ENCODE measurements at regions not wholly inside any gene's neighbourhood (a gene's known extent, or its start where the extent isn't known, plus 50 kb on each side); places are given as distances from the start of the nearest gene placed in this dataset.

DNA sequence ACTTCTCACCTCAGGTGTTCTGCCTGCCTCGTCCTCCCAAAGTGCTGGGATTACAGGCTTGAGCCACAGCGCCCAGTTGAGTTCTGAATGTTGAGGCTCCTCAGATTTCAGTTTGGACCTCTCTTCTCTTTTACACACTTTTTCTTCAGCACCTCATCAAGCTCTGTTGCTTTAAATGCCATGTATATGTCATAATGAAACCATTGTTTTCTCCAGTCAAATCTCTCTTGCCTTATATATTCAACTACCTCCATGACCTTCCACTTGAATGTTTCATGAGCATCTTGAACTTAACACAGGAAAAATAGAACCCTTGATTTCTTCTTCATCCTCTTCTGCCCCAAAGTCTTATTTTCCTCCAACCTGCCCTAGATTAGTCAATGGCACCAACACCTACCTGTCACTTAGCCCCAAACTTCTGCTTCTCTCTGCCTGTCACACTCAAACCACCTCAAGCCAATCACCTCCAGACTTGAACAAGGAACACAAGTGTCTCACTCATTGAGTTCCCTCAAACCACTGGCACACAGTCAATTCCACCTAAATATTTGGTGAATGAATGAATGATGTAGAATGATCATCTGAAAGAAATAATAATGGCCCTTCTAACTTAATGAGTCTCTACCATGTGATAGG, 161.0 kb upstream of the SGK1 start:
- Histone ChIP-seq H4K20me1 (ENCODE audit: insufficient read depth) (no peaks in the 10 kb centered on the region), H3K4me1 (ENCODE audit: insufficient read depth) (peaks cover 11% of the 10 kb centered on the region), H3K4me3 (no peak overlapping the region), H3K9me2 (ENCODE audit: insufficient read depth) (no peaks in the 10 kb centered on the region), H3K9me3 (ENCODE audit: low read depth) (no peaks in the 10 kb centered on the region), H3K27me3 (replicated peaks; ENCODE audit: insufficient read depth) (no peaks in the 10 kb centered on the region), H2AFZ (no peak overlapping the region), H3K36me3 (ENCODE audit: low read depth) (no peaks in the 10 kb centered on the region), H3K79me2 (ENCODE audit: insufficient read depth) (no peaks in the 10 kb centered on the region), H3F3A (ENCODE audit: insufficient read depth) (peaks cover 15% of the 10 kb centered on the region), H3K9ac (no peak overlapping the region), H3K4me2 (ENCODE audit: unreplicated experiment) (no peak overlapping the region), H3K27ac (peak overlapping the region; percentile 45; the same call in 1 of the 2 replicates)
- TF ChIP-seq EZH2 (IDR thresholded peaks at IDR 0.05; ENCODE audit: insufficient read depth, poor library complexity, severe bottlenecking) (no peak), EZH2phosphoT487 (IDR thresholded peaks at IDR 0.05; ENCODE audit: insufficient read depth, low read depth) (no peak)
- DNase-seq: no peak
- 95 to 98% methylated on average over 2 of the region's 2 CpGs for WGBS, 2 experiments (ENCODE audit: low coverage in 1 of 2, low lambda C conversion rate in 2 of 2, missing lambda C conversion rate in 2 of 2)
- in situ Hi-C loops (cut with MboI): no loop called here

DNA sequence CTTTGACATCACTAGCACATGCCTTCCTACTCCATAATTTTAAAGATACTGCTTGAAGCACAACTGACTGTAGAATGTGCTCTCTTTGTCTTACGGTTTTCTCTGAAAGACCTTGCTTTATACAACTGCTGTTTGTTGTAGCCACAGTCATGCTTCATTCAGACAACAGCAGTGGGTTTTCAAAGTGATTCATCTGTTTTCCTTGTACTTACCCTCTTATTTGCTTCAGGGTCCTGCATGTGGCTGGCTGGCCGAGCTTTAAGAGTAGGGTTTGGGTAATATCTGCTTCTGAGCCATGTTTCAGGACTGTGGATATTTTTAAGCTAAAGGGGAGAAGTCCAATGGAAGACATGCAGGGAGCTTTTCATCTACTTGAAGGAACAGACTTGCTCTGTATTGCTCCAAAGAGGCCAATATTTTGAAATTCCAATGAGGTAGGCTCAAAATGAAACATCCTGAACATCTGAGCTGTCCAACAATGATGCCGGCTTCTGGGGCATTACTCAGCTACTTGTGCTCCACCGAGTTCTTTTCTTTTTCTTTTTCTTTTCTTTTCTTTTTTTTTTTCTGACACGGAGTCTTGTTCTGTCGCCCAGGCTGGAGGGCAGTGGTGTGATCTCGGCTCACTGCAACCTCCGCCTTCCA, 160.2 kb upstream of the SGK1 start:
- TF ChIP-seq EZH2 (IDR thresholded peaks at IDR 0.05; ENCODE audit: insufficient read depth, poor library complexity, severe bottlenecking) (no peak), EZH2phosphoT487 (IDR thresholded peaks at IDR 0.05; ENCODE audit: insufficient read depth, low read depth) (no peak)
- in situ Hi-C loops (cut with MboI): no loop called here

DNA sequence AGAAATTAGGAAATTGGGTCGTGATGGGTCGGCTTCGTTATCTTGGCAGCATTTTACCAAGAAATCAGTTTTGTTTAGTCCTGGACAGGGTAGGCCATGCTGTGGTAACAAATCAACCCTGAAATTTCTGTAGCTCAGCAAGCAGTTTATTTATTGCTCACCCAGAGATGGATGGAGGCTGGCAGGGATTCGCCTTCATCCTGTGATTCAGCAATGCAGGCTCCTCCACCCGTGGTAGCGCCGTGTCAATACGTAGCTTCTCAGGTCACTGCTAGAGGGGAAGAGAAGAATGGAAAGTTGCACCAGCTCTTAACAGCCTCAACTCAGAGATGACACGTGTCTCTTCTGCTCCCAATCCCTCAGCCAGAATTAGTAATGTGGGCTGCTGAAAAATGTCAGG, 157.0 kb upstream of the SGK1 start:
- Histone ChIP-seq H3K36me3 (ENCODE audit: low read depth) (no peaks in the 10 kb centered on the region), H3K4me2 (ENCODE audit: unreplicated experiment) (no peak overlapping the region), H3K9ac (no peak overlapping the region), H3K9me3 (ENCODE audit: low read depth) (no peaks in the 10 kb centered on the region), H3K27me3 (replicated peaks; ENCODE audit: insufficient read depth) (no peaks in the 10 kb centered on the region), H3F3A (ENCODE audit: insufficient read depth) (peaks cover 15% of the 10 kb centered on the region), H3K27ac (no peak overlapping the region), H3K79me2 (ENCODE audit: insufficient read depth) (no peaks in the 10 kb centered on the region), H3K9me2 (ENCODE audit: insufficient read depth) (no peaks in the 10 kb centered on the region), H2AFZ (no peak overlapping the region), H3K4me1 (ENCODE audit: insufficient read depth) (peaks cover 11% of the 10 kb centered on the region), H3K4me3 (no peak overlapping the region), H4K20me1 (ENCODE audit: insufficient read depth) (no peaks in the 10 kb centered on the region)
- in situ Hi-C loops (cut with MboI): no loop called here
- TF ChIP-seq EZH2phosphoT487 (IDR thresholded peaks at IDR 0.05; ENCODE audit: insufficient read depth, low read depth) (no peak), EZH2 (IDR thresholded peaks at IDR 0.05; ENCODE audit: insufficient read depth, poor library complexity, severe bottlenecking) (no peak)
- no peak for DNase-seq
- WGBS, 2 experiments (ENCODE audit: low coverage in 1 of 2, low lambda C conversion rate in 2 of 2, missing lambda C conversion rate in 2 of 2): 93 to 96% methylated on average over 9 of the region's 9 CpGs

More for the DNA sequence above, 160.2 kb upstream of the SGK1 start:
- H3K9me3 ChIP-seq (ENCODE audit: low read depth): no peaks in the 10 kb centered on the region
- H3F3A ChIP-seq (ENCODE audit: insufficient read depth): peaks cover 15% of the 10 kb centered on the region
- no peak overlapping the region for H3K9ac ChIP-seq
- no peaks in the 10 kb centered on the region for H3K79me2 ChIP-seq (ENCODE audit: insufficient read depth)
- no peaks in the 10 kb centered on the region for H4K20me1 ChIP-seq (ENCODE audit: insufficient read depth)
- peak overlapping the region; percentile 11 for H3K4me2 ChIP-seq (ENCODE audit: unreplicated experiment)
- WGBS, 2 experiments (ENCODE audit: low coverage in 1 of 2, low lambda C conversion rate in 2 of 2, missing lambda C conversion rate in 2 of 2): 72% methylated on average over 8 of the region's 8 CpGs
- peak overlapping the region; percentile 45 for H3K27ac ChIP-seq
- peaks cover 11% of the 10 kb centered on the region for H3K4me1 ChIP-seq (ENCODE audit: insufficient read depth)
- peak; percentile 75 for DNase-seq
- H3K4me3 ChIP-seq: no peak overlapping the region
- no peaks in the 10 kb centered on the region for H3K36me3 ChIP-seq (ENCODE audit: low read depth)
- no peaks in the 10 kb centered on the region for H3K9me2 ChIP-seq (ENCODE audit: insufficient read depth)
- H3K27me3 ChIP-seq (replicated peaks; ENCODE audit: insufficient read depth): no peaks in the 10 kb centered on the region
- 0 out of 2 replicates have a peak overlapping the region, but pooled peaks have one; percentile 32 for H2AFZ ChIP-seq

DNA sequence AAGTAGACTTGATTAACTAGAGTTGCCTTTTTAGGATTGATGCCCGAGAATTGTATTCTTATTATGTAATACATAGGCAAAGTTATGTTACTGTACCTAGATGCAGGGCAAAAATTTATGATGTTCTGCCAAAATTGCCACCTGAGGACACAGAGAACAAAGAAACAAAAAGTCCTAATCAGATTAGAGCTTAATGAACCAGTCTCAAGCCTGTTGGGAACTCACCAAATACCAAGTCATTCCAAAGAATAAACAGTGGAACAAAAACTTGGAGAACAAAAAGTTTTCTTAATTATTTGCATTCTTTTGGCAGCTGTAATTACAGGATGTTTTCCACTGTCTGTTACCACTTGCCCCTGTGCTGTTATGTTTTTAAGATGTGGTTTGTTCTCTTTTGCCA, 154.7 kb upstream of the SGK1 start:
- Histone ChIP-seq H3K27ac (no peak overlapping the region), H3K36me3 (ENCODE audit: low read depth) (no peaks in the 10 kb centered on the region), H3F3A (ENCODE audit: insufficient read depth) (peaks cover 4% of the 10 kb centered on the region), H3K9ac (no peak overlapping the region), H2AFZ (no peak overlapping the region), H3K27me3 (replicated peaks; ENCODE audit: insufficient read depth) (no peaks in the 10 kb centered on the region), H4K20me1 (ENCODE audit: insufficient read depth) (no peaks in the 10 kb centered on the region), H3K79me2 (ENCODE audit: insufficient read depth) (no peaks in the 10 kb centered on the region), H3K4me3 (no peak overlapping the region), H3K9me3 (ENCODE audit: low read depth) (no peaks in the 10 kb centered on the region), H3K4me2 (ENCODE audit: unreplicated experiment) (no peak overlapping the region), H3K9me2 (ENCODE audit: insufficient read depth) (no peaks in the 10 kb centered on the region), H3K4me1 (ENCODE audit: insufficient read depth) (peaks cover 3% of the 10 kb centered on the region)
- WGBS, 2 experiments (ENCODE audit: low coverage in 1 of 2, low lambda C conversion rate in 2 of 2, missing lambda C conversion rate in 2 of 2): 90 to 96% methylated on average over 1 of the region's 1 CpG
- no peak for DNase-seq
- in situ Hi-C loops (cut with MboI): no loop called here
- no peak for TF ChIP-seq EZH2phosphoT487 (IDR thresholded peaks at IDR 0.05; ENCODE audit: insufficient read depth, low read depth)
- TF ChIP-seq EZH2 (IDR thresholded peaks at IDR 0.05; ENCODE audit: insufficient read depth, poor library complexity, severe bottlenecking): no peak
